Nephron (organoid): ENCODE measurements at regions not wholly inside any gene's neighbourhood (a gene's known extent, or its start where the extent isn't known, plus 50 kb on each side); places are given as distances from the start of the nearest gene placed in this dataset.

ENCODE experiments used
- H3K27ac Mint-ChIP-seq, 3 experiments: 2 replicates each; pipeline ENCODE4 v1.8.0; 2020; ENCODE audit warnings: mixed read lengths in 3 of 3, mild to moderate bottlenecking in 2 of 3, moderate library complexity in 1 of 3
- H3K27me3 Mint-ChIP-seq: 2 replicates; pipeline ENCODE4 v1.8.0; 2021; ENCODE audit warnings: low read depth, mild to moderate bottlenecking, moderate library complexity, mixed read lengths
- H3K36me3 Mint-ChIP-seq: 2 replicates; pipeline ENCODE4 v1.8.0; 2020; ENCODE audit warnings: low read depth, mixed read lengths
- H3K4me1 Mint-ChIP-seq: 2 replicates; pipeline ENCODE4 v1.8.0; 2020; ENCODE audit warnings: mixed read lengths
- H3K4me3 Mint-ChIP-seq, 3 experiments: 2 replicates each; pipeline ENCODE4 v1.8.0; 2020; ENCODE audit warnings: mild to moderate bottlenecking in 3 of 3, mixed read lengths in 3 of 3, moderate library complexity in 2 of 3
- H3K9me3 Mint-ChIP-seq: 2 replicates; pipeline ENCODE4 v1.8.0; 2020; ENCODE audit warnings: mixed read lengths
- TF ChIP-seq, protein P1 (sequence below), 3 experiments: fragments of 200-600 bp; sonication (generic); IDR thresholded peaks; one replicate each; pipeline ENCODE4 v1.5.0; 2021; ENCODE audit warnings: antibody characterized with exemption in 3 of 3; ENCODE audit not compliant: unreplicated experiment in 3 of 3

DNA sequence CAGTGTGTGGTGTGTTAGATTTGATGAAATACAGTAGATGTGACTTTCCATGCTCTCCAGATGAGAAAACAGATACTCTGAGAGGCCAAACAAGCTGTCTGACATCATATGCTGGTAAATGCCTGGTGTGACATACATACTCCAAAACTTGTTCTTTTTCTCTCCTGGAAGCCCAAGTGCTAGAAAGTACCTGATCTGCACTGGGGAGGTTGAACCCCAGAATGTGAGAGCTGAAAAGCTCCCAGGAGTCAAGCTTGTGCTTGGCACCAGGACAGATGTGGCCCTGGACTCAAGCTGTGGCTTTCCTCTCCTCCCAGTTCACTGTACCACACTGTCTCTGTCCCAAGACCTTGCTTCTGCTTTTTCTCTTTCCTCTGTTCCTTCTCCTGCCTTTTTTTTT lies 389.0 kb upstream of the USP24 start:
- Mint-ChIP-seq H3K36me3 (peaks cover 7% of the 10 kb centered on the region), H3K4me3 (no peak overlapping the region), H3K27me3 (no peaks in the 10 kb centered on the region), H3K9me3 (peaks cover 16% of the 10 kb centered on the region), H3K4me1 (peaks cover 37% of the 10 kb centered on the region), H3K27ac (peak overlapping the region in 2 of 3 experiments; percentile 75 to 88)
- TF ChIP-seq, protein P1, sequence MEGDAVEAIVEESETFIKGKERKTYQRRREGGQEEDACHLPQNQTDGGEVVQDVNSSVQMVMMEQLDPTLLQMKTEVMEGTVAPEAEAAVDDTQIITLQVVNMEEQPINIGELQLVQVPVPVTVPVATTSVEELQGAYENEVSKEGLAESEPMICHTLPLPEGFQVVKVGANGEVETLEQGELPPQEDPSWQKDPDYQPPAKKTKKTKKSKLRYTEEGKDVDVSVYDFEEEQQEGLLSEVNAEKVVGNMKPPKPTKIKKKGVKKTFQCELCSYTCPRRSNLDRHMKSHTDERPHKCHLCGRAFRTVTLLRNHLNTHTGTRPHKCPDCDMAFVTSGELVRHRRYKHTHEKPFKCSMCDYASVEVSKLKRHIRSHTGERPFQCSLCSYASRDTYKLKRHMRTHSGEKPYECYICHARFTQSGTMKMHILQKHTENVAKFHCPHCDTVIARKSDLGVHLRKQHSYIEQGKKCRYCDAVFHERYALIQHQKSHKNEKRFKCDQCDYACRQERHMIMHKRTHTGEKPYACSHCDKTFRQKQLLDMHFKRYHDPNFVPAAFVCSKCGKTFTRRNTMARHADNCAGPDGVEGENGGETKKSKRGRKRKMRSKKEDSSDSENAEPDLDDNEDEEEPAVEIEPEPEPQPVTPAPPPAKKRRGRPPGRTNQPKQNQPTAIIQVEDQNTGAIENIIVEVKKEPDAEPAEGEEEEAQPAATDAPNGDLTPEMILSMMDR (IDR thresholded peaks at IDR 0.05; ENCODE audit: unreplicated experiment in 3 of 3): no peak

DNA sequence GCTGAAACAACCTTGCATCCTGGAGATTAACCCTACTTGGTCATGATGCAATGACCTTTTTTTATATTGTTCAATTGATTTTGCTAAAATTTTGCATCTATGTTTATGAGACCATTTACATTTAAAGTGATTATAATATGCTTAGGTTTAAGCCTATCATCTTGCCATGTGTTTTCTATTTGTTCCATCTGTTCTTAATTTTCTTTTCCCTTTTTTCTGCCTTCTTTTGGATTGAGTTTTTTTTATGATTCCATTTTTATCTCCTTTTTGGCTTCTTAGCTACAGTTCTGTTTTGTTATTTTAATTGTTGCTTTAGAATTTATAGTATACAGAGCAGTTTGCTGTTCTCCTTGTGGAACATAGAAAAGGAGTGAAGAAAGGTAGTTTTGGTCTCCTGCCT lies 385.1 kb upstream of the USP24 start:
- peaks cover 10% of the 10 kb centered on the region for H3K9me3 Mint-ChIP-seq

DNA sequence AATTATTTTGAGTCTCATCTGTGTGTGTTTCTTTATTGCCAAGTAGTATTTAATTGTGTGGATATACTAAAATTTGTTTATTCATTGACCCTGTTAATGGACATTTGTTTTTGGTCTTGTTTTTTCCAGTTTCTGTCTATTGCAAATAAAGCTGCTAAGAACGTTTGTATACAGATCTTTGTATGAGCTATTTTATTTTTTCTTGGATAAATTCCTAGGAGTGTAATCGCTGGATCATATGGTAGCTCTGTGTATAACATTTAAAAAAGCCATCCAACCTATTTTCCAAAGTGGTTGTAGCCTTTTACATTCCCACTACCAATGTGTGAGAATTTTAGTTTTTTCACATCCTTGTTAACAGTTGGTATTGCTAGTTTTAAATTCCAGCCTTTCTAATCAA lies 382.7 kb upstream of the USP24 start:
- Mint-ChIP-seq H3K36me3 (peaks cover 3% of the 10 kb centered on the region), H3K27ac (no peak overlapping the region), H3K4me3 (no peak overlapping the region), H3K4me1 (peaks cover 41% of the 10 kb centered on the region), H3K27me3 (no peaks in the 10 kb centered on the region), H3K9me3 (peaks cover 10% of the 10 kb centered on the region)
- TF ChIP-seq, protein P1 (IDR thresholded peaks at IDR 0.05; ENCODE audit: unreplicated experiment in 3 of 3): no peak

More for the DNA sequence above, 385.1 kb upstream of the USP24 start:
- peak overlapping the region in 1 of 3 experiments; percentile 1 for H3K4me3 Mint-ChIP-seq
- H3K27me3 Mint-ChIP-seq: no peaks in the 10 kb centered on the region
- TF ChIP-seq, protein P1 (IDR thresholded peaks at IDR 0.05; ENCODE audit: unreplicated experiment in 3 of 3): no peak
- peak overlapping the region; percentile 64 to 85 (median 83) for H3K27ac Mint-ChIP-seq
- H3K36me3 Mint-ChIP-seq: peaks cover 3% of the 10 kb centered on the region
- peaks cover 41% of the 10 kb centered on the region for H3K4me1 Mint-ChIP-seq

DNA sequence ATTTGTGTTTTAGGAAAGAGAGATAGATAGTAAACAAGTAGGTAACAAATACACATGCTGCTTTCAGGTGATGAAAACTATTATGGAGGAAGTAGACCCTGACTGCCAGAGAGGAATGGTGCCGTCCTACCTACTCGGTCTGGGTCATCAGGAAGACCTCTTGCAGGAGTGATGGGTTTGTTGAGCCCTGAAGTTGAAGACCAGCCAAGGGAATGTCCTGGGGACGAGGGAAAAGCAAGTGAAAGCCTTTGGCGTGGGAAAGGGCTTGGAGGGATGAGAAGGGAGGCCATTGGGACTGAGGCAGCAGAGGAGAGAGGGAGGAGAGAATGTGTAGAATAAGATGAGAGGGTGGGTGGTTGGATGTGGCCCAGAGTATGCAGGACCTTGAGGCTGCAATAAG lies 379.5 kb upstream of the USP24 start:
- H3K27me3 Mint-ChIP-seq: peaks cover 5% of the 10 kb centered on the region
- H3K9me3 Mint-ChIP-seq: peaks cover 10% of the 10 kb centered on the region
- TF ChIP-seq, protein P1 (IDR thresholded peaks at IDR 0.05; ENCODE audit: unreplicated experiment in 3 of 3): no peak
- peak overlapping the region in 2 of 3 experiments; percentile 47 to 58 for H3K27ac Mint-ChIP-seq
- H3K4me1 Mint-ChIP-seq: peaks cover 35% of the 10 kb centered on the region
- H3K36me3 Mint-ChIP-seq: peaks cover 3% of the 10 kb centered on the region
- H3K4me3 Mint-ChIP-seq: no peak overlapping the region

DNA sequence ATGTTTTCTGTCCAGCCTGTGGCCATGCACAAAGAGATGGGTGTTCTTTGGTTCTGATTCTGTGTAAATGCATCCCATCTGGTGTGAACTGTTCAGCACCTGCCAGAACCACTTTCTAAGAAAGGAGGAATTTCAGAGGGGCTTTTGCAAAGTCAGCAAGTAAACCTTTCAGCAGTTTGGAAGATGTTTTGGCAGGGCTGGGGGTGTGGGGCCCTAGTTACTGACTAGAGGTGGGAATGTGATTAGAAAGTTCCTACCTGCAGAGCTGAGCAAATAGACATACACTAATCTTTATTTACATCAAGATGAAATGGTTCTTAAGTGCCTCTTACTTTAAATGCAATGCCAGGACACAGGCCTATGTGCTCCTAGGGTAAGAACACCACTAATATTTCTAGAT lies 378.1 kb upstream of the USP24 start:
- Mint-ChIP-seq H3K9me3 (peaks cover 10% of the 10 kb centered on the region), H3K36me3 (peaks cover 3% of the 10 kb centered on the region), H3K4me3 (no peak overlapping the region), H3K4me1 (peaks cover 43% of the 10 kb centered on the region), H3K27ac (peak overlapping the region in 1 of 3 experiments; percentile 58), H3K27me3 (peaks cover 5% of the 10 kb centered on the region)
- TF ChIP-seq, protein P1 (IDR thresholded peaks at IDR 0.05; ENCODE audit: unreplicated experiment in 3 of 3): no peak

DNA sequence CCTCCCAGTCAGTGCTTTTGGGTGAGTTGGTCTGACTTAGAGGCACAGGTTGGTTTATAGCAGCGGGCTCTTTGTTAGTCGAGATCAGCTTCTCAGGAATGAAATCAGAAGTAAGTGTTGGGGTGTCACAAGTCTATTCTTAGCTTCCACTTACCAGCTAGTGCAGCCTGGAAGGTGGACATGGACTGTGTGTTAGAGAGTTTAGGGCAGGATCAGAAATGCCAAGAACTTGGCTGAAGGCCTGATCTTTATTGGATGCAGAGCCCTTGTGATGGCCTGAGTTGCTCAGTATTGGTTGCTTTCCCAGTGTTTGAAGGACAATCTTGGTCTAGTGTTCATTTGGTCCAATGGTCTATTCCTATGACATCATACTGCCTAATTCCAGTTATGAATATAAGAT lies 377.0 kb upstream of the USP24 start:
- Mint-ChIP-seq H3K9me3 (peaks cover 7% of the 10 kb centered on the region), H3K4me3 (no peak overlapping the region), H3K36me3 (no peaks in the 10 kb centered on the region), H3K4me1 (peaks cover 46% of the 10 kb centered on the region), H3K27me3 (peaks cover 6% of the 10 kb centered on the region), H3K27ac (peak overlapping the region in 1 of 3 experiments; percentile 58)
- TF ChIP-seq, protein P1 (IDR thresholded peaks at IDR 0.05; ENCODE audit: unreplicated experiment in 3 of 3): no peak
